ENCODE measurements at regions not wholly inside any gene's neighbourhood (a gene's known extent, or its start where the extent isn't known, plus 50 kb on each side); places are given as distances from the start of the nearest gene placed in this dataset.
"Not testable (repeated sequence)": the region's sequence is repeated elsewhere in the genome, so short reads cannot be mapped to it uniquely, and the experiment has no call there.

GRCh38 chrX:131441033-131441432 is 102.8 kb upstream of the OR13H1 start:
- ATAC-seq (ENCODE audit: low FRiP score) (no peak), DNase-seq (ENCODE audit: low spot score) (no peak)
- no peak for TF ChIP-seq CTCF (IDR thresholded peaks at IDR 0.05)

DNA sequence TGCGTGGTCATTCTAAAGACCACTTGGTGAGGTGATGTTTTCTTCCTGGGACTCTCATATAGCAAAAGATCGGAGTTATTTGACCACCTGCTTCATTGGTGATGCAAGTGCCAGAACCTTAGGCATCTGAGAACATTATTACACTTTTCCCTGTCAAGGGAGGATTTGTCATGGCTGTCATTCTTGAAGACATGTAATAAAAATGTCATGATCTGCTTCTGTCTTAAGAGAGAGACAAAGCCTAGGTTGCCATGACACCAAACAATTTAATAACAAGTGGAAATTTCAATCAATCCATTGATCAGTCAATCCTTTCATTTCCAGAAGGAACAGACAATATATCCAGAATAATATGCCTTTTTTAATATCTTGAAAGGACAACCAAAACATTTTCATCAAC is 97.9 kb upstream of the OR13H1 start:
- no peak for TF ChIP-seq CTCF (IDR thresholded peaks at IDR 0.05)
- ATAC-seq (ENCODE audit: low FRiP score) (no peak), DNase-seq (ENCODE audit: low spot score) (no peak)

DNA sequence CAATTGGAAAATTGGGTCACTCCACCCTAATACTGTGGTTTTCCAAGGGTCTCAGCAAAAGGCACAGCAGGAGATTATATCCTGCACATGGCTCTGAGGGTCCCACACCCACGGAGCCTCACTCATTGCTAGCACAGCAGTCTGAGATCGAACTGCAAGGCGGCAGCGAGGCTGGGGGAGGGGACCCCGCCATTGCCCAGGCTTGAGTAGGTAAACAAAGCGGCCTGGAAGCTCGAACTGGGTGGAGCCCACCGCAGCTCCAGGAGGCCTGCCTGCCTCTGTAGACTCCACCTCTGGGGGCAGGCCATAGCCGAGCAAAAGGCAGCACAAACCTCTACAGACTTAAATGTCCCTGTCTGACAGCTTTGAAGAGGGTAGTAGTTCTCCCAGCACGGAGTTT is 82.0 kb upstream of the OR13H1 start:
- ATAC-seq (ENCODE audit: low FRiP score): not testable (repeated sequence)

GRCh38 chrX:131473809-131474208 is 70.1 kb upstream of the OR13H1 start:
- DNase-seq (ENCODE audit: low spot score); ATAC-seq (ENCODE audit: low FRiP score): not testable (repeated sequence)

More for the DNA sequence above, 82.0 kb upstream of the OR13H1 start:
- not testable (repeated sequence) for DNase-seq (ENCODE audit: low spot score)

DNA sequence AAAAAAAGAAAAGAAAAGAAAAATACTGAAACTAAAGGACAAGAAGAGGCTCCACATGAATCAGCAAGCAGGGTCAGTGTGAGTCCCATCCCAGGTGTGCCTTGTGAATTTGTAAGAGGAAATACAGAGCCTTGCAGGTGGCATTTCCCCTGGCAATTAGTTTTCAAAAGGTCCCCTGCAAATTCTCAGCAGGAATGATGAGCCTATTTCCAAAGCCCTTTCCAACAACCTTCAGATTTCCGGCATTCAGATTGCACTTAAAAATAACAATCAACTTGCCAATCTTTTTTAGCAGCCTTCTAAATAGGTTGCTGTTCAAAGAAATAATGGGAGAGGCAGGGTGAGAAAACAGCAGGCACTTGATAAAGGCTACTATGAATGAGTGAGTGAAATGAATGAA is 66.4 kb upstream of the OR13H1 start:
- TF ChIP-seq CTCF (IDR thresholded peaks at IDR 0.05): no peak
- ATAC-seq (ENCODE audit: low FRiP score) (no peak), DNase-seq (ENCODE audit: low spot score) (no peak)
